ENCODE measurements at regions not wholly inside any gene's neighbourhood (a gene's known extent, or its start where the extent isn't known, plus 50 kb on each side); places are given as distances from the start of the nearest gene placed in this dataset.

DNA sequence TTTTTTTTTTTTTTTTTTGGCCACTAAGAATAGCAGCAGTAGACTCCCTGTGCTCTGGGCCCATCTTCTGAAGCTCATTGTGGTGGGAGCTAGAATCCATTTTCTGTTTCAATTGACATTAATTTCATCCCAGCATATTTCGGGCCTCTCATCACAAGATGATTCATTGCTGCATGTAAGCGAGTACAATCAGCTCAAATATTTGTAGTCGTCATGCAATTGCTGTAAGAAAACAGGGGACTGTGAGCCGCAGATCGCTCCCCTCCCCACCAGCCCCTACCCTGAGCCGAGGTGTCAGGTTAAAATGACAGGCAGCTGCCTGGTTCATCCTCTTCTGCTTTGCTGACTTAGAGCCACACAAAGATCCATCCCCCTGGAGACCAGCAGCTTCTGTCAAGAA, 358.8 kb upstream of the CDH5 start:
- TF ChIP-seq, protein P1, sequence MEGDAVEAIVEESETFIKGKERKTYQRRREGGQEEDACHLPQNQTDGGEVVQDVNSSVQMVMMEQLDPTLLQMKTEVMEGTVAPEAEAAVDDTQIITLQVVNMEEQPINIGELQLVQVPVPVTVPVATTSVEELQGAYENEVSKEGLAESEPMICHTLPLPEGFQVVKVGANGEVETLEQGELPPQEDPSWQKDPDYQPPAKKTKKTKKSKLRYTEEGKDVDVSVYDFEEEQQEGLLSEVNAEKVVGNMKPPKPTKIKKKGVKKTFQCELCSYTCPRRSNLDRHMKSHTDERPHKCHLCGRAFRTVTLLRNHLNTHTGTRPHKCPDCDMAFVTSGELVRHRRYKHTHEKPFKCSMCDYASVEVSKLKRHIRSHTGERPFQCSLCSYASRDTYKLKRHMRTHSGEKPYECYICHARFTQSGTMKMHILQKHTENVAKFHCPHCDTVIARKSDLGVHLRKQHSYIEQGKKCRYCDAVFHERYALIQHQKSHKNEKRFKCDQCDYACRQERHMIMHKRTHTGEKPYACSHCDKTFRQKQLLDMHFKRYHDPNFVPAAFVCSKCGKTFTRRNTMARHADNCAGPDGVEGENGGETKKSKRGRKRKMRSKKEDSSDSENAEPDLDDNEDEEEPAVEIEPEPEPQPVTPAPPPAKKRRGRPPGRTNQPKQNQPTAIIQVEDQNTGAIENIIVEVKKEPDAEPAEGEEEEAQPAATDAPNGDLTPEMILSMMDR (IDR thresholded peaks at IDR 0.05) = no peak
- TF ChIP-seq POLR2A (IDR thresholded peaks at IDR 0.05) (no peak), POLR2AphosphoS5 (IDR thresholded peaks at IDR 0.05; ENCODE audit: insufficient read depth in 1 of 2, low read depth in 1 of 2) (no peak)
